ENCODE measurements at regions not wholly inside any gene's neighbourhood (a gene's known extent, or its start where the extent isn't known, plus 50 kb on each side); places are given as distances from the start of the nearest gene placed in this dataset.

GRCh38 chr11:80943226-80943625 is 1502.4 kb upstream of the TENM4 start:
- TF ChIP-seq CTCF (conservative IDR thresholded peaks at IDR 0.05; ENCODE audit: low read depth, low read length) = no peak
- no peak for TF ChIP-seq RAD21 (IDR thresholded peaks at IDR 0.05; ENCODE audit: low read length)
- no peak for TF ChIP-seq POLR2A (IDR thresholded peaks at IDR 0.05; ENCODE audit: low read depth, low read length)
- no peak for TF ChIP-seq RCOR1 (IDR thresholded peaks at IDR 0.05; ENCODE audit: insufficient replicate concordance, low read length)
- no peak for TF ChIP-seq NFE2L2 (IDR thresholded peaks at IDR 0.05; ENCODE audit: low read depth, low read length)
